KMS-11 (cell line): ENCODE measurements at regions not wholly inside any gene's neighbourhood (a gene's known extent, or its start where the extent isn't known, plus 50 kb on each side); places are given as distances from the start of the nearest gene placed in this dataset.

Experiments used
- H2AFZ ChIP-seq: fragments of 200-600 bp; sonication (generic); 2 replicates; pipeline ENCODE4 v1.6.1; 2016; ENCODE audit warnings: antibody characterized with exemption, mixed run types, low read depth
- H3K27ac ChIP-seq: fragments of 200-600 bp; sonication (generic); 2 replicates; pipeline ENCODE4 v1.6.1; 2016; ENCODE audit warnings: mild to moderate bottlenecking, mixed run types
- H3K27me3 ChIP-seq: fragments of 200-600 bp; sonication (generic); 2 replicates; pipeline ENCODE4 v1.6.1; 2017; ENCODE audit warnings: mild to moderate bottlenecking, low read depth, mixed run types, moderate library complexity; ENCODE audit not compliant: insufficient read depth
- H3K36me3 ChIP-seq: fragments of 200-600 bp; sonication (generic); 2 replicates; pipeline ENCODE4 v1.6.1; 2017; ENCODE audit warnings: mild to moderate bottlenecking, mixed run types; ENCODE audit not compliant: insufficient read depth
- H3K4me1 ChIP-seq: fragments of 200-600 bp; sonication (generic); 2 replicates; pipeline ENCODE4 v1.6.1; 2016; ENCODE audit warnings: mild to moderate bottlenecking, low read depth, mixed run types; ENCODE audit not compliant: poor library complexity, severe bottlenecking
- H3K4me2 ChIP-seq: fragments of 200-600 bp; sonication (generic); 2 replicates; pipeline ENCODE4 v1.7.0; 2016; ENCODE audit warnings: mild to moderate bottlenecking, mixed run types
- H3K4me3 ChIP-seq: fragments of 200-600 bp; sonication (generic); IDR thresholded peaks from 2 replicates; pipeline ENCODE4 v1.6.1; 2017; ENCODE audit warnings: low read depth, low read length, mixed read lengths; ENCODE audit not compliant: insufficient read depth
- H3K79me2 ChIP-seq: fragments of 200-600 bp; sonication (generic); 2 replicates; pipeline ENCODE4 v1.6.1; 2016; ENCODE audit warnings: low read depth, mixed run types; ENCODE audit not compliant: insufficient read depth
- H3K9ac ChIP-seq: fragments of 200-600 bp; sonication (generic); 2 replicates; pipeline ENCODE4 v1.6.1; 2016; ENCODE audit warnings: mild to moderate bottlenecking, mixed run types
- H4K20me1 ChIP-seq: fragments of 200-600 bp; sonication (generic); 2 replicates; pipeline ENCODE4 v1.6.1; 2016; ENCODE audit warnings: mild to moderate bottlenecking, mixed run types; ENCODE audit not compliant: insufficient read depth
- TF ChIP-seq, protein P1 (sequence below): fragments of 200-600 bp; sonication (generic); conservative IDR thresholded peaks from 2 replicates; pipeline ENCODE4 v1.6.1; 2017; ENCODE audit warnings: low read depth, mild to moderate bottlenecking, antibody characterized with exemption, low read length, moderate library complexity, mixed read lengths

DNA sequence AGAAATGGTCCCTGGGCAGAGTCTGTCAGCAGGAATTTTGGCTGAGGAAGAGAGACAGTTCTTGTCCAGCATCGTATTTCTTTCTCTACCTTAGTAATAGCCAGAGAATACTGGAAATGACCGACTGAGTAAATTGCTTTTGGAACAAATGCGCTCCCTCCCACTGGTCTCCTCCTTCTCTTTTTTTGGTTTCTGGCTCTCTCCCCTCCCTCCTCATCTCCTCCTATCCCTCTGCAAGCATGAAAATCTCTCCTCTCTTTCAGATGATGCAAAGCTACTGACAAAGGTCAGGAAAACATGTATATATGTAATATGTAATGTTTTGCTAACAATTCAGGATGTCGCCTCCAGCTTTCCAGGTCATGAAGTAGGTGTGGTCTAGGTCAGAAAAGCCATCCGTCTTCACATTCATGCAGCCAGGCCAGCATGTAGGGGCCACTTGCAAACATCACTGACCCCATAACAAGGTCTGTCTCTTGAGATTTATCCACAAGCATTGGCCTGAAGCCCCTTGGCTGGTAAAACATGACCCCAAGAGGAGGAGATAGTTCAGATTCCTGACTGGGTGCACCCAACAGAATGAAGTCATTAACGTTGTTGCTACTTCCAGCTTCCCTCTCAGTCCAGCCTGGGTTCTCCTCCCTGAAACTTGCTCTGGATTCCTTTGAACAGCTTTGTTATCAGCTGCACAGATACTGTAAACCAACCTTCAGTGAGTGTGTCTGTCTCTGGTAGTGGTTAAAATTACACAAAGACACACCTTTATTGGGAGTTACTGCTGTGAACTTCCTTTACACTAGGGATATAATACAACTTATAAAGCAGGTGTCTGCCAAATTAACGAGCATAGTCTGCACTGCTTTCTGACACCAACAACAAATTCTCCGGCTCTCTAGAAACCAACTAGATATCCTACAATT is 864.4 kb upstream of the KLHL29 start:
- H4K20me1 ChIP-seq, result no peaks in the 10 kb centered on the region
- H2AFZ ChIP-seq, result no peak overlapping the region
- H3K4me2 ChIP-seq, result no peak overlapping the region
- no peaks in the 10 kb centered on the region for H3K79me2 ChIP-seq
- no peaks in the 10 kb centered on the region for H3K36me3 ChIP-seq
- H3K4me1 ChIP-seq, result no peaks in the 10 kb centered on the region
- H3K27me3 ChIP-seq, result no peaks in the 10 kb centered on the region
- TF ChIP-seq, protein P1, sequence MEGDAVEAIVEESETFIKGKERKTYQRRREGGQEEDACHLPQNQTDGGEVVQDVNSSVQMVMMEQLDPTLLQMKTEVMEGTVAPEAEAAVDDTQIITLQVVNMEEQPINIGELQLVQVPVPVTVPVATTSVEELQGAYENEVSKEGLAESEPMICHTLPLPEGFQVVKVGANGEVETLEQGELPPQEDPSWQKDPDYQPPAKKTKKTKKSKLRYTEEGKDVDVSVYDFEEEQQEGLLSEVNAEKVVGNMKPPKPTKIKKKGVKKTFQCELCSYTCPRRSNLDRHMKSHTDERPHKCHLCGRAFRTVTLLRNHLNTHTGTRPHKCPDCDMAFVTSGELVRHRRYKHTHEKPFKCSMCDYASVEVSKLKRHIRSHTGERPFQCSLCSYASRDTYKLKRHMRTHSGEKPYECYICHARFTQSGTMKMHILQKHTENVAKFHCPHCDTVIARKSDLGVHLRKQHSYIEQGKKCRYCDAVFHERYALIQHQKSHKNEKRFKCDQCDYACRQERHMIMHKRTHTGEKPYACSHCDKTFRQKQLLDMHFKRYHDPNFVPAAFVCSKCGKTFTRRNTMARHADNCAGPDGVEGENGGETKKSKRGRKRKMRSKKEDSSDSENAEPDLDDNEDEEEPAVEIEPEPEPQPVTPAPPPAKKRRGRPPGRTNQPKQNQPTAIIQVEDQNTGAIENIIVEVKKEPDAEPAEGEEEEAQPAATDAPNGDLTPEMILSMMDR, result no peak
- H3K27ac ChIP-seq, result no peak overlapping the region
- H3K4me3 ChIP-seq, result no peak overlapping the region
- H3K9ac ChIP-seq, result no peak overlapping the region

DNA sequence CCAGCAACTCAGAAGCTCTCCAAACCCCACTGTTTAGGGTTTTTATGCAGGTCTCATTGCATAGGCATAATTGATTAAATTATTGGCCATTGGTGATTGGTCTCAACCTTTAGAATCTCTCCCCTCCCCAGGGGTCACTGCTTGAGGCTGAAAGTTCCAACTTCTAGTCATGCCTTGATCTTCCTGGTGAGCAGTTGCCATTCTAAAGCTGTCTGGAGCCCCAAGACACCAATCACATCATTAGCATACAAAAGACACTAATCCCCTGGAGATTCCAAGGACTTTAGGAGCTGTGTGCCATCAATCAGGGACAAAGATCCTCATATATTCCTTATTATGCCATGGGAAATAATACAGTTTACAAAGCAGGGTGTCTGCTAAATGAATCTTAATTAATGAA is 863.4 kb upstream of the KLHL29 start:
- no peaks in the 10 kb centered on the region for H3K36me3 ChIP-seq
- H2AFZ ChIP-seq, result no peak overlapping the region
- no peak overlapping the region for H3K4me2 ChIP-seq
- H3K4me1 ChIP-seq, result no peaks in the 10 kb centered on the region
- H3K9ac ChIP-seq, result no peak overlapping the region
- H3K79me2 ChIP-seq, result no peaks in the 10 kb centered on the region
- no peak overlapping the region for H3K4me3 ChIP-seq
- TF ChIP-seq, protein P1, result no peak
- no peak overlapping the region for H3K27ac ChIP-seq
- H3K27me3 ChIP-seq, result no peaks in the 10 kb centered on the region
- no peaks in the 10 kb centered on the region for H4K20me1 ChIP-seq

GRCh38 chr2:22525681-22526080 is 859.3 kb upstream of the KLHL29 start:
- Histone ChIP-seq H3K4me1 (no peaks in the 10 kb centered on the region), H4K20me1 (no peaks in the 10 kb centered on the region), H3K27me3 (no peaks in the 10 kb centered on the region), H3K4me2 (no peak overlapping the region), H3K9ac (no peak overlapping the region), H2AFZ (no peak overlapping the region), H3K4me3 (no peak overlapping the region), H3K36me3 (no peaks in the 10 kb centered on the region), H3K79me2 (no peaks in the 10 kb centered on the region), H3K27ac (no peak overlapping the region)
- TF ChIP-seq, protein P1, result no peak

- Histone ChIP-seq H3K36me3 (no peaks in the 10 kb centered on the region), H3K27ac (no peak overlapping the region), H3K4me1 (no peaks in the 10 kb centered on the region), H3K79me2 (no peaks in the 10 kb centered on the region), H3K4me3 (no peak overlapping the region), H3K4me2 (no peak overlapping the region), H3K27me3 (no peaks in the 10 kb centered on the region), H4K20me1 (no peaks in the 10 kb centered on the region), H2AFZ (no peak overlapping the region), H3K9ac (no peak overlapping the region)
- TF ChIP-seq, protein P1, result no peak
Measured at GRCh38 chr2:22530131-22530530, 854.8 kb upstream of the KLHL29 start.
